Peyer's patch (tissue), 4 donors: ENCODE measurements at regions not wholly inside any gene's neighbourhood (a gene's known extent, or its start where the extent isn't known, plus 50 kb on each side); places are given as distances from the start of the nearest gene placed in this dataset.
A peak's percentile ranks its signal among the peaks of the same experiment; 100 is the strongest.

ENCODE experiments used
- DNase-seq, 3 donors: peaks; one replicate each; pipeline ENCODE4 v3.0.0-alpha.2; 2017 to 2019
- H3K27ac ChIP-seq, 4 donors: fragments of 200-600 bp; sonication (generic); one replicate each; pipeline ENCODE4 v1.5.1; 2016 to 2019
- H3K27me3 ChIP-seq, 2 donors: fragments of 200-600 bp; sonication (generic); one replicate each; pipeline ENCODE4 v1.5.1; 2019
- H3K36me3 ChIP-seq, 3 donors: fragments of 200-600 bp; sonication (generic); one replicate each; pipeline ENCODE4 v1.5.1; 2016 to 2019
- H3K4me1 ChIP-seq, 4 donors: fragments of 200-600 bp; sonication (generic); one replicate each; pipeline ENCODE4 v1.5.1; 2016 to 2019
- H3K4me3 ChIP-seq, 4 donors: fragments of 200-600 bp; sonication (generic); 1 replicate in 3 of 4; 2 replicates in 1 of 4; pipeline ENCODE4 v1.5.1; 2016 to 2019; ENCODE audit warnings: mild to moderate bottlenecking in 1 of 4
- H3K9me3 ChIP-seq, 4 donors: fragments of 200-600 bp; sonication (generic); one replicate each; pipeline ENCODE4 v1.5.1; 2016 to 2019; ENCODE audit warnings: mild to moderate bottlenecking in 1 of 4
- CTCF ChIP-seq, 6 experiments: fragments of 450-650 bp in 4 of 6; fragments of 200-600 bp in 2 of 6; sonication (generic) in 1 of 6; IDR thresholded peaks; one replicate each; pipeline ENCODE4 v1.5.1; 2017 to 2019; ENCODE audit warnings: antibody characterized with exemption in 6 of 6, mild to moderate bottlenecking in 3 of 6, moderate library complexity in 1 of 6
- POLR2A ChIP-seq, 2 donors: fragments of 450-650 bp; IDR thresholded peaks; one replicate each; pipeline ENCODE4 v1.5.1; 2017; ENCODE audit warnings: antibody characterized with exemption in 2 of 2, mild to moderate bottlenecking in 2 of 2, moderate library complexity in 2 of 2

GRCh38 chr17:77645072-77646045 lies 313.1 kb upstream of the TNRC6C start:
- peak in 2 of 3 donors; percentile 27 to 50 for DNase-seq
- no peak for TF ChIP-seq POLR2A (IDR thresholded peaks at IDR 0.05)
- peak in 1 of 6 experiments; percentile 15 for TF ChIP-seq CTCF (IDR thresholded peaks at IDR 0.05)
- Histone ChIP-seq H3K27me3 (no peaks in the 10 kb centered on the region), H3K4me3 (peak overlapping the region in 1 of 4 donors; percentile 22), H3K9me3 (no peaks in the 10 kb centered on the region), H3K36me3 (no peaks in the 10 kb centered on the region), H3K4me1 (no peaks in the 10 kb centered on the region), H3K27ac (no peak overlapping the region)

GRCh38 chr17:77646046-77646430 lies 312.5 kb upstream of the TNRC6C start:
- no peak overlapping the region for H3K4me3 ChIP-seq
- peak in 2 of 3 donors; percentile 6 to 38 for DNase-seq
- no peaks in the 10 kb centered on the region for H3K9me3 ChIP-seq
- H3K4me1 ChIP-seq = no peaks in the 10 kb centered on the region
- no peak overlapping the region for H3K27ac ChIP-seq
- no peak for TF ChIP-seq CTCF (IDR thresholded peaks at IDR 0.05)
- no peak for TF ChIP-seq POLR2A (IDR thresholded peaks at IDR 0.05)
- H3K36me3 ChIP-seq = no peaks in the 10 kb centered on the region
- H3K27me3 ChIP-seq = no peaks in the 10 kb centered on the region

GRCh38 chr17:77647531-77647930 lies 311.0 kb upstream of the TNRC6C start:
- no peak for TF ChIP-seq CTCF (IDR thresholded peaks at IDR 0.05)
- no peak for TF ChIP-seq POLR2A (IDR thresholded peaks at IDR 0.05)
- peak; percentile 7 to 38 (median 19) for DNase-seq
- no peak overlapping the region for H3K27ac ChIP-seq
- no peaks in the 10 kb centered on the region for H3K36me3 ChIP-seq
- H3K4me1 ChIP-seq = no peaks in the 10 kb centered on the region
- H3K9me3 ChIP-seq = no peaks in the 10 kb centered on the region
- no peaks in the 10 kb centered on the region for H3K27me3 ChIP-seq
- no peak overlapping the region for H3K4me3 ChIP-seq

GRCh38 chr17:77649717-77650211 lies 308.7 kb upstream of the TNRC6C start:
- peak; percentile 6 to 17 (median 10) for DNase-seq
- H3K27ac ChIP-seq = no peak overlapping the region
- no peak overlapping the region for H3K4me3 ChIP-seq
- no peaks in the 10 kb centered on the region for H3K4me1 ChIP-seq
- no peaks in the 10 kb centered on the region for H3K36me3 ChIP-seq
- TF ChIP-seq CTCF (IDR thresholded peaks at IDR 0.05) (no peak), POLR2A (IDR thresholded peaks at IDR 0.05) (no peak)
- no peaks in the 10 kb centered on the region for H3K27me3 ChIP-seq
- no peaks in the 10 kb centered on the region for H3K9me3 ChIP-seq

GRCh38 chr17:77651988-77652387 lies 306.5 kb upstream of the TNRC6C start:
- no peak for TF ChIP-seq CTCF (IDR thresholded peaks at IDR 0.05)
- no peak for TF ChIP-seq POLR2A (IDR thresholded peaks at IDR 0.05)

More at GRCh38 chr17:77651988-77652387, 306.5 kb upstream of the TNRC6C start:
- DNase-seq = peak in 1 of 3 donors; percentile 6
- Histone ChIP-seq H3K9me3 (no peaks in the 10 kb centered on the region), H3K27ac (no peak overlapping the region), H3K27me3 (no peaks in the 10 kb centered on the region), H3K36me3 (no peaks in the 10 kb centered on the region), H3K4me3 (no peak overlapping the region), H3K4me1 (no peaks in the 10 kb centered on the region)
